Pancreas (tissue), 10 donors: ENCODE measurements at regions not wholly inside any gene's neighbourhood (a gene's known extent, or its start where the extent isn't known, plus 50 kb on each side); places are given as distances from the start of the nearest gene placed in this dataset.

Experiments used
- ATAC-seq, 4 donors: fragments of 200-7000 bp; cut with Tn5 transposase; one replicate each; pipeline versions ENCODE4 v1.8.0 to v1.9.1; 2020; ENCODE audit warnings: mild to moderate bottlenecking in 4 of 4, moderate library complexity in 4 of 4
- DNase-seq, 6 donors: peaks; one replicate each; pipeline ENCODE4 v3.0.0-alpha.2; 2020
- FAIRE-seq: peaks from 2 replicates; lab custom pipeline; 2012; peaks lifted over from hg19 to GRCh38; lab: Jason Lieb, UNC
- H3K27ac ChIP-seq, 4 donors: fragments of 200-600 bp; sonication (generic); 1 replicate in 3 of 4; 2 replicates in 1 of 4; pipeline versions ENCODE4 v1.5.0 to v1.8.0; 2020
- H3K27me3 ChIP-seq, 4 donors: fragments of 200-600 bp; one replicate each; pipeline ENCODE4 v1.8.0; 2021
- H3K36me3 ChIP-seq, 3 donors: fragments of 200-600 bp; sonication (generic) in 1 of 3; one replicate each; pipeline versions ENCODE4 v1.5.0 to v1.8.0; 2020 to 2021
- H3K4me1 ChIP-seq, 3 donors: fragments of 200-600 bp; one replicate each; pipeline ENCODE4 v1.8.0; 2021
- H3K4me3 ChIP-seq, 4 donors: fragments of 200-600 bp; sonication (generic) in 2 of 4; one replicate each; pipeline versions ENCODE4 v1.5.0 to v1.8.0; 2020 to 2021
- H3K9me3 ChIP-seq, 4 donors: fragments of 200-600 bp; one replicate each; pipeline ENCODE4 v1.8.0; 2021
- CTCF ChIP-seq, 4 donors: fragments of 200-600 bp; sonication (generic) in 3 of 4; IDR thresholded peaks; one replicate each; pipeline versions ENCODE4 v1.5.0 to v1.8.0; 2021; ENCODE audit warnings: antibody characterized with exemption in 4 of 4
- WGBS, 2 donors: extraction: QIAGEN DNeasy Blood & Tissue Kit; methylation state at CpG; one replicate each; pipeline ENCODE4 v1.1.7; 2013; 5-methylcytosine and 5-hydroxymethylcytosine counted together
- intact Hi-C, 3 donors: fragments of 100-400 bp; cut with DNase I; formaldehyde crosslinking; loops; one replicate each; pipeline versions ENCODE4 v1.11.1 to v1.14.2; 2022
- donor health status: healthy with polysubstance abuse.
- donor health status: DM: no; HTN: no; CAD: no; lungs with moderate emphysema.
- donor health status: DM: no; HTN: no; CAD: no.
- donor health status: control.
- donor health status: control.
- donor health status: Bipolar disorder and iron deficiency.
- donor health status: DM: yes; HTN: yes; CAD: no.
- donor health status: DM: no; HTN: no; CAD: no.
- donor health status: DM: no; HTN: no; CAD: no.
- donor health status: DM: yes; HTN: yes; CAD: no.

- 48 to 53% methylated on average over 4 of the region's 4 CpGs for WGBS, 2 donors
- ATAC-seq (no peak), FAIRE-seq (no peak), DNase-seq (no peak)
- H3K27me3 ChIP-seq = no peaks in the 10 kb centered on the region
- H3K4me1 ChIP-seq = no peaks in the 10 kb centered on the region
- H3K4me3 ChIP-seq = no peak overlapping the region
- H3K9me3 ChIP-seq = no peaks in the 10 kb centered on the region
- TF ChIP-seq CTCF (IDR thresholded peaks at IDR 0.05) = no peak
- intact Hi-C loops = no loop called here
- no peaks in the 10 kb centered on the region for H3K36me3 ChIP-seq
- no peak overlapping the region for H3K27ac ChIP-seq
Measured at GRCh38 chr1:76705560-76705959, 161.7 kb upstream of the ST6GALNAC5 start.

- FAIRE-seq (no peak), DNase-seq (no peak), ATAC-seq (no peak)
- intact Hi-C loops = no loop called here
- WGBS, 2 donors = 74 to 88% methylated on average over 2 of the region's 2 CpGs
- H3K27ac ChIP-seq = no peak overlapping the region
- no peaks in the 10 kb centered on the region for H3K4me1 ChIP-seq
- no peaks in the 10 kb centered on the region for H3K9me3 ChIP-seq
- no peak overlapping the region for H3K4me3 ChIP-seq
- H3K27me3 ChIP-seq = no peaks in the 10 kb centered on the region
- H3K36me3 ChIP-seq = no peaks in the 10 kb centered on the region
- no peak for TF ChIP-seq CTCF (IDR thresholded peaks at IDR 0.05)
Measured at GRCh38 chr1:76713535-76713934, 153.7 kb upstream of the ST6GALNAC5 start.

- FAIRE-seq = no peak
- WGBS, 2 donors = 65 to 71% methylated on average over 1 of the region's 1 CpG
Measured at GRCh38 chr1:76715474-76715873, 151.8 kb upstream of the ST6GALNAC5 start.

GRCh38 chr1:76723949-76724348 lies 143.3 kb upstream of the ST6GALNAC5 start:
- intact Hi-C loops = no loop called here
- FAIRE-seq = no peak
- Histone ChIP-seq H3K9me3 (no peaks in the 10 kb centered on the region), H3K27me3 (no peaks in the 10 kb centered on the region), H3K4me1 (no peaks in the 10 kb centered on the region), H3K4me3 (no peak overlapping the region), H3K27ac (no peak overlapping the region), H3K36me3 (no peaks in the 10 kb centered on the region)
- TF ChIP-seq CTCF (IDR thresholded peaks at IDR 0.05) = no peak
- DNase-seq = no peak
- ATAC-seq = no peak

More at GRCh38 chr1:76715474-76715873, 151.8 kb upstream of the ST6GALNAC5 start:
- intact Hi-C loops = no loop called here
- DNase-seq (no peak), ATAC-seq (no peak)
- Histone ChIP-seq H3K27ac (no peak overlapping the region), H3K36me3 (no peaks in the 10 kb centered on the region), H3K27me3 (no peaks in the 10 kb centered on the region), H3K9me3 (no peaks in the 10 kb centered on the region), H3K4me3 (no peak overlapping the region), H3K4me1 (no peaks in the 10 kb centered on the region)
- no peak for TF ChIP-seq CTCF (IDR thresholded peaks at IDR 0.05)

- intact Hi-C loops = loop anchor here in 1 of 3 donors (5.0 kb wide), 1 partner anchor 52 kb away; no protein-coding TSS in a partner anchor
- no peak for TF ChIP-seq CTCF (IDR thresholded peaks at IDR 0.05)
- no peaks in the 10 kb centered on the region for H3K4me1 ChIP-seq
- no peaks in the 10 kb centered on the region for H3K36me3 ChIP-seq
- DNase-seq = no peak
- no peaks in the 10 kb centered on the region for H3K27me3 ChIP-seq
- no peak overlapping the region for H3K27ac ChIP-seq
- H3K4me3 ChIP-seq = no peak overlapping the region
- ATAC-seq = no peak
- 80 to 85% methylated on average over 3 of the region's 3 CpGs for WGBS, 2 donors
- no peaks in the 10 kb centered on the region for H3K9me3 ChIP-seq
- FAIRE-seq = no peak
Measured at GRCh38 chr1:76724816-76725215, 142.5 kb upstream of the ST6GALNAC5 start.
